A549 (cell line): ENCODE measurements at regions not wholly inside any gene's neighbourhood (a gene's known extent, or its start where the extent isn't known, plus 50 kb on each side); places are given as distances from the start of the nearest gene placed in this dataset.
"Not testable (repeated sequence)": the region's sequence is repeated elsewhere in the genome, so short reads cannot be mapped to it uniquely, and the experiment has no call there.

Experiments used
- ATAC-seq, 2 experiments: fragments of 200-7000 bp in 1 of 2; fragments of >200 bp in 1 of 2; cut with Nextera tagmentation in 1 of 2; cut with Tn5 transposase in 1 of 2; 3 replicates each; pipeline versions ENCODE4 v1.8.0 to v1.9.1; 2018 to 2020; ENCODE audit warnings: mild to moderate bottlenecking in 1 of 2, moderate library complexity in 1 of 2
- CTCF ChIA-PET: fragments of 300-600 bp; sonication (Branson Sonifier 250); formaldehyde crosslinking; extraction: SDS; loops from one replicate; lab custom pipeline; 2021; ENCODE audit warnings: antibody characterized with exemption, inconsistent platforms; lab: Yijun Ruan, JAX
- POLR2A ChIA-PET: fragments of 350-600 bp; formaldehyde crosslinking; extraction: SDS; loops from one replicate; lab custom pipeline; 2021; ENCODE audit warnings: antibody characterized with exemption, inconsistent platforms; lab: Yijun Ruan, JAX
- DNase-seq, 2 experiments: peaks; one replicate each; pipeline versions ENCODE4 v3.0.0 to v3.0.0-alpha.2; 2011 to 2016; ENCODE audit warnings: low read depth in 1 of 2, low spot score in 1 of 2
- FAIRE-seq: peaks from 2 replicates; lab custom pipeline; 2011; peaks lifted over from hg19 to GRCh38; lab: Jason Lieb, UNC
- H3K27ac ChIP-seq, 2 experiments: fragments of >200 bp; sonication (Bioruptor Twin); formaldehyde crosslinking; 3 replicates each; pipeline ENCODE4 v1.5.1; 2016 to 2017
- H3K4me1 ChIP-seq: fragments of >200 bp; sonication (Bioruptor Twin); formaldehyde crosslinking; 3 replicates; pipeline ENCODE4 v1.6.1; 2016
- H3K4me2 ChIP-seq: fragments of >200 bp; sonication (Bioruptor Twin); formaldehyde crosslinking; 3 replicates; pipeline ENCODE4 v1.6.1; 2016
- H3K4me3 ChIP-seq: fragments of >200 bp; sonication (Bioruptor Twin); formaldehyde crosslinking; 3 replicates; pipeline ENCODE4 v1.5.1; 2016
- H3K9me3 ChIP-seq: fragments of >200 bp; sonication (Bioruptor Twin); formaldehyde crosslinking; 3 replicates; pipeline ENCODE4 v1.6.1; 2016
- CHD2 ChIP-seq: fragments of 150-350 bp; IDR thresholded peaks from 2 replicates; pipeline ENCODE4 v1.6.1; 2014; ENCODE audit warnings: low read length; ENCODE audit not compliant: partially characterized antibody
- EHF ChIP-seq: fragments of 250-450 bp; sonication (Bioruptor Pico); IDR thresholded peaks from 2 replicates; pipeline ENCODE4 v1.5.0; 2020; ENCODE audit warnings: mild to moderate bottlenecking
- FOXS1 ChIP-seq: fragments of 250-450 bp; sonication (Bioruptor Pico); IDR thresholded peaks from 2 replicates; pipeline ENCODE4 v1.5.0; 2020; ENCODE audit warnings: mild to moderate bottlenecking, moderate library complexity
- HDAC2 ChIP-seq: fragments of 200-600 bp; sonication (generic); IDR thresholded peaks from 2 replicates; pipeline ENCODE4 v1.6.1; 2016
- KDM5A ChIP-seq: fragments of 200-600 bp; sonication (generic); IDR thresholded peaks from 2 replicates; pipeline ENCODE4 v1.6.1; 2016; ENCODE audit warnings: antibody characterized with exemption, mild to moderate bottlenecking
- MAFK ChIP-seq: fragments of 450-650 bp; IDR thresholded peaks from 2 replicates; pipeline ENCODE4 v1.6.1; 2014; ENCODE audit not compliant: partially characterized antibody
- MAZ ChIP-seq: fragments of 150-350 bp; IDR thresholded peaks from 2 replicates; pipeline ENCODE4 v1.6.1; 2014; ENCODE audit warnings: antibody characterized with exemption, low read depth, low read length, borderline replicate concordance
- PHF8 ChIP-seq: fragments of 200-600 bp; sonication (generic); IDR thresholded peaks from 2 replicates; pipeline ENCODE4 v1.6.1; 2016; ENCODE audit warnings: low read depth, mild to moderate bottlenecking, antibody characterized with exemption, moderate library complexity, borderline replicate concordance
- USF2 ChIP-seq: fragments of 450-650 bp; IDR thresholded peaks from 2 replicates; pipeline ENCODE4 v1.6.1; 2014; ENCODE audit warnings: antibody characterized with exemption
- WGBS: methylation state at CpG from one replicate; pipeline ENCODE4 v1.1.6; 2017; ENCODE audit errors: missing lambda C conversion rate; 5-methylcytosine and 5-hydroxymethylcytosine counted together
- TF ChIP-seq, protein P1 (sequence below): fragments of >200 bp; sonication (Bioruptor Twin); formaldehyde crosslinking; IDR thresholded peaks from 3 replicates; pipeline ENCODE4 v1.6.1; 2016

DNA sequence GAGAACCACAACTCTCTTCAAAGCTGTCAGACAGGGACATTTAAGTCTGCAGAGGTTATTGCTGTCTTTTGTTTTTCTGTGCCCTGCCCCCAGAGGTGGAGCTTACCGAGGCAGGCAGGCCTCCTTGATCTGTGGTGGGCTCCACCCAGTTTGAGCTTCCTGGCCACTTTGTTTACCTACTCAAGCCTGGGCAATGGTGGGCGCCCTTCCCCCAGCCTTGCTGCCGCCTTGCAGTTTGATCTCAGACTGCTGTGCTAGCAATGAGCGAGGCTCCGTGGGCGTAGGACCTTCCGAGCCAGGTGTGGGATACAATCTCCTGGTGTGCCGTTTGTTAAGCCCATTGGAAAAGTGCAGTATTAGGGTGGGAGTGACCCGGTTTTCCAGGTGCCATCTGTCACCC is 822.1 kb downstream of the KCNMA1 start:
- ATAC-seq, DNase-seq, POLR2A ChIA-PET, H3K9me3 ChIP-seq, H3K4me1 ChIP-seq, H3K4me2 ChIP-seq, CTCF ChIA-PET, H3K27ac ChIP-seq, H3K4me3 ChIP-seq, FAIRE-seq: not testable (repeated sequence)
- 35% methylated on average over 8 of the region's 9 CpGs for WGBS

- DNase-seq (no peak), FAIRE-seq (no peak)
- CTCF ChIA-PET = no interaction called here
- no peak overlapping the region for H3K27ac ChIP-seq
- H3K4me1 ChIP-seq = no peaks in the 10 kb centered on the region
- POLR2A ChIA-PET = no interaction called here
- H3K9me3 ChIP-seq = no peaks in the 10 kb centered on the region
- no peak overlapping the region for H3K4me2 ChIP-seq
- TF ChIP-seq MAFK (peak; percentile 82), EHF (CRISPR knock-in tag) (no peak)
- TF ChIP-seq, all 56 proteins: peak for 1
- no peak overlapping the region for H3K4me3 ChIP-seq
- ATAC-seq = no peak
Measured at GRCh38 chr10:76811430-76811829, 826.2 kb downstream of the KCNMA1 start.

DNA sequence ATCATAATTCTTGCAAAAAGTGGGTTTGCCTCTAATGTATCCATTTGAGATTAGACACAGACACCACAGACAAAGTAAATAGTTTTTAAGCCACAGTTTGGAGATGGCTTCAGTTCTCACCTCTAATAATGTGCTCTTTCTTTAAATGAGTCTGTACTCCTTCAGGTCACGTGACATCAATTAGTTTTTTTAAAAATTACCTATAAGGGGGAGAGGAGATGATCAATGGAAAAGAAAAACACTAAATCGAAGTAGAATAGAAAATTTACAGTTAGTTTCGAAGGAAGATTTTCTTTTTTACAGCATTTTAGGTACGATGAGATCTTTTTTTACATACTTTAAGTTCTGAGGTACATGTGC is 849.2 kb downstream of the KCNMA1 start:
- ChIA-PET CTCF (no interaction called here), POLR2A (no interaction called here)
- H3K4me3 ChIP-seq = no peak overlapping the region
- H3K4me1 ChIP-seq = no peaks in the 10 kb centered on the region
- DNase-seq (no peak), FAIRE-seq (no peak), ATAC-seq (no peak)
- TF ChIP-seq CHD2 = no peak
- TF ChIP-seq USF2 = peak; percentile 51
- H3K27ac ChIP-seq = no peak overlapping the region
- H3K9me3 ChIP-seq = 0 out of 3 replicates have a peak, but pooled peaks cover 2% of the 10 kb centered on the region
- H3K4me2 ChIP-seq = no peak overlapping the region
- whole genome bisulfite sequencing = 5% methylated on average over 4 of the region's 4 CpGs

DNA sequence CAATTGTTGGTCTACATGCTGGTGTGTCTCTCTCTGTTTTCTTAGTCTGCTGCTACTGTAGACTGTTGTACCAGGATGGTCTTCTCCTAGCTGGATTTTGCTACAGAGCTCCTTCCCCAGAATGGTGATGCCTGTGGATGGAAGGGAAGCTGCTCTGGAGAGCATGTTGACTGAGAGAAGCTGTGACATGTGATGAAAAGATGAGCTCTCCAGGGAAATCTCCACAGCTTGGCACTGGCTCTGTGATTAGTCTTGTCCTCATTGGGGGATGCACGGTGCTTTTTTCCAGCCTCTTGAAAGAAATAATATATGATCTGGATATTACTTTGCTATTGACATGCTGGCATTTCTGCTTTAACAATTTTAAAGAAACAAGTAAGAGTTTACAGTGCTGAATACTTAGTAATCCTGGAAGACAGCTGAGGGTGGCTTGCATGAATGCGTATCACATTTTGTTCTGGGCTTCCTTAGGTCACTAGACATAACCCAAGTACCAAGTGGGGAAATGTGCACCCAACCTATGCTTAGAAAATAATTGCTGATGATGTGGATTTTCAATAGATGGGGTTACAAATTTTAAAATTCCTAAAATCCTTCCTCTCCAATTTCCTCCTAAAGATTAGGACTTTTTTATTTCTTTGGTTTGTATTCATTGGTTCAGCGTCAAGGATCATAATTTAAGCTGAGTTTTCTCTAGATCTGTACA is 849.7 kb downstream of the KCNMA1 start:
- ATAC-seq (no peak), DNase-seq (no peak), FAIRE-seq (no peak)
- WGBS = 9% methylated on average over 3 of the region's 3 CpGs
- ChIA-PET CTCF (interaction anchor here (1.1 kb wide), 1 partner anchor 45 kb away, joined by 3 read pairs; no protein-coding TSS in a partner anchor), POLR2A (no interaction called here)
- Histone ChIP-seq H3K4me2 (no peak overlapping the region), H3K4me1 (no peaks in the 10 kb centered on the region), H3K9me3 (0 out of 3 replicates have a peak, but pooled peaks cover 2% of the 10 kb centered on the region), H3K4me3 (no peak overlapping the region), H3K27ac (no peak overlapping the region)
- peak; percentile 51 for TF ChIP-seq MAFK
- TF ChIP-seq MAZ = no peak

- ATAC-seq (no peak), FAIRE-seq (no peak), DNase-seq (no peak)
- H3K27ac ChIP-seq = no peak overlapping the region
- WGBS = 9% methylated on average over 4 of the region's 4 CpGs
- no peak overlapping the region for H3K4me2 ChIP-seq
- ChIA-PET CTCF (interaction anchor here (0.9 to 1.1 kb wide), 2 partner anchors 8 to 44 kb away, joined by 3 read pairs; no protein-coding TSS in a partner anchor), POLR2A (no interaction called here)
- TF ChIP-seq FOXS1 (CRISPR knock-in tag) (no peak), KDM5A (no peak), HDAC2 (no peak), PHF8 (no peak)
- TF ChIP-seq, protein P1, sequence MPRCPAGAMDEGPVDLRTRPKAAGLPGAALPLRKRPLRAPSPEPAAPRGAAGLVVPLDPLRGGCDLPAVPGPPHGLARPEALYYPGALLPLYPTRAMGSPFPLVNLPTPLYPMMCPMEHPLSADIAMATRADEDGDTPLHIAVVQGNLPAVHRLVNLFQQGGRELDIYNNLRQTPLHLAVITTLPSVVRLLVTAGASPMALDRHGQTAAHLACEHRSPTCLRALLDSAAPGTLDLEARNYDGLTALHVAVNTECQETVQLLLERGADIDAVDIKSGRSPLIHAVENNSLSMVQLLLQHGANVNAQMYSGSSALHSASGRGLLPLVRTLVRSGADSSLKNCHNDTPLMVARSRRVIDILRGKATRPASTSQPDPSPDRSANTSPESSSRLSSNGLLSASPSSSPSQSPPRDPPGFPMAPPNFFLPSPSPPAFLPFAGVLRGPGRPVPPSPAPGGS = no peak
- no peak overlapping the region for H3K4me3 ChIP-seq
- no peaks in the 10 kb centered on the region for H3K4me1 ChIP-seq
- peaks cover 2% of the 10 kb centered on the region; the same call in 1 of the 3 replicates for H3K9me3 ChIP-seq
Measured at GRCh38 chr10:76786504-76787072, 851.0 kb downstream of the KCNMA1 start.
